Caco-2 (cell line): ENCODE measurements at regions not wholly inside any gene's neighbourhood (a gene's known extent, or its start where the extent isn't known, plus 50 kb on each side); places are given as distances from the start of the nearest gene placed in this dataset.
A peak's percentile ranks its signal among the peaks of the same experiment; 100 is the strongest.

ENCODE experiments used
- BruUV-seq: library from RNA; stranded (reverse); fragments of 400-500 nt; replicated peaks from 2 replicates; lab custom pipeline; 2021; lab: Mats Ljungman, UMichigan
- CTCF ChIA-PET: fragments of 300-600 bp; sonication (Branson Sonifier 250); formaldehyde crosslinking; loops from one replicate; lab custom pipeline; 2022; ENCODE audit warnings: antibody characterized with exemption; lab: Charles Lee
- POLR2A ChIA-PET: fragments of 300-600 bp; sonication (Branson Sonifier 250); formaldehyde crosslinking; loops from one replicate; lab custom pipeline; 2022; ENCODE audit warnings: antibody characterized with exemption; lab: Charles Lee
- DNase-seq, 2 experiments: peaks; one replicate each; pipeline versions ENCODE4 v3.0.0 to v3.0.0-alpha.2; 2020 to 2022
- H3K27me3 ChIP-seq: replicated peaks from 2 replicates; pipeline ENCODE4 v1.6.0; 2011; ENCODE audit warnings: low read length; ENCODE audit not compliant: control insufficient read depth, insufficient read depth
- H3K36me3 ChIP-seq: 2 replicates; pipeline ENCODE4 v1.5.1; 2011; ENCODE audit warnings: low read length; ENCODE audit not compliant: control insufficient read depth, insufficient read depth
- H3K4me1 ChIP-seq: fragments of 250-450 bp; sonication (Bioruptor Pico); 2 replicates; pipeline ENCODE4 v1.5.1; 2020; ENCODE audit warnings: mild to moderate bottlenecking
- H3K4me3 ChIP-seq: 2 replicates; pipeline ENCODE4 v1.5.1; 2011; ENCODE audit warnings: low read depth, mild to moderate bottlenecking, control low read depth, low read length
- H3K9me3 ChIP-seq: fragments of 250-450 bp; sonication (Bioruptor Pico); 2 replicates; pipeline ENCODE4 v1.5.1; 2020; ENCODE audit warnings: mild to moderate bottlenecking, moderate library complexity
- H3K27ac Mint-ChIP-seq: one replicate; pipeline ENCODE4 v1.8.0; 2022; ENCODE audit warnings: mixed read lengths; ENCODE audit not compliant: unreplicated experiment
- H3K27me3 Mint-ChIP-seq: one replicate; pipeline ENCODE4 v1.8.0; 2022; ENCODE audit warnings: mixed read lengths; ENCODE audit not compliant: insufficient read depth, unreplicated experiment
- H3K36me3 Mint-ChIP-seq: one replicate; pipeline ENCODE4 v1.8.0; 2022; ENCODE audit warnings: mild to moderate bottlenecking, mixed read lengths; ENCODE audit not compliant: insufficient read depth, unreplicated experiment
- H3K4me1 Mint-ChIP-seq: one replicate; pipeline ENCODE4 v1.8.0; 2022; ENCODE audit warnings: low read depth, mixed read lengths; ENCODE audit not compliant: unreplicated experiment
- H3K4me3 Mint-ChIP-seq: one replicate; pipeline ENCODE4 v1.8.0; 2022; ENCODE audit warnings: mild to moderate bottlenecking, moderate library complexity, mixed read lengths; ENCODE audit not compliant: unreplicated experiment
- H3K9me3 Mint-ChIP-seq: one replicate; pipeline ENCODE4 v1.8.0; 2022; ENCODE audit warnings: mixed read lengths; ENCODE audit not compliant: unreplicated experiment
- CTCF ChIP-seq, 2 experiments: fragments of 200-600 bp in 1 of 2; IDR thresholded peaks; 1 replicate in 1 of 2; 2 replicates in 1 of 2; pipeline versions ENCODE4 v1.5.1 to v1.8.0; 2011 to 2022; ENCODE audit warnings: antibody characterized with exemption in 1 of 2, control low read depth in 1 of 2, inconsistent platforms in 1 of 2, low read depth in 1 of 2, low read length in 1 of 2, mild to moderate bottlenecking in 1 of 2, moderate library complexity in 1 of 2; ENCODE audit not compliant: insufficient read depth in 1 of 2, severe bottlenecking in 1 of 2, unreplicated experiment in 1 of 2
- intact Hi-C: fragments of 100-400 bp; cut with micrococcal nuclease; formaldehyde crosslinking; loops from one replicate; pipeline ENCODE4 v1.10.0; 2022; ENCODE audit not compliant: unreplicated experiment

GRCh38 chr2:6352906-6353515, 512.7 kb downstream of the CMPK2 start:
- POLR2A ChIA-PET = no interaction called here
- DNase-seq = peak; percentile 56 to 69
- Mint-ChIP-seq H3K4me3 (no peak overlapping the region), H3K36me3 (no peaks in the 10 kb centered on the region), H3K27me3 (no peaks in the 10 kb centered on the region), H3K4me1 (no peaks in the 10 kb centered on the region), H3K27ac (no peak overlapping the region), H3K9me3 (no peaks in the 10 kb centered on the region)
- CTCF ChIA-PET = no interaction called here
- intact Hi-C loops = loop anchor here (1.0 kb wide), 2 partner anchors 173 to 420 kb away; no protein-coding TSS in a partner anchor
- Histone ChIP-seq H3K4me3 (no peak overlapping the region), H3K9me3 (no peaks in the 10 kb centered on the region), H3K4me1 (no peaks in the 10 kb centered on the region), H3K36me3 (no peaks in the 10 kb centered on the region), H3K27me3 (no peaks in the 10 kb centered on the region)
- TF ChIP-seq CTCF (IDR thresholded peaks at IDR 0.05; ENCODE audit: insufficient read depth in 1 of 2, low read depth in 1 of 2, low read length in 1 of 2, severe bottlenecking in 1 of 2, unreplicated experiment in 1 of 2) = peak; percentile 53 to 69
- BruUV-seq = no TSS peak

GRCh38 chr2:6353669-6354068, 512.0 kb downstream of the CMPK2 start:
- no peak overlapping the region for H3K27ac Mint-ChIP-seq
- H3K4me3 ChIP-seq = no peak overlapping the region
- no peaks in the 10 kb centered on the region for H3K36me3 Mint-ChIP-seq
- H3K27me3 Mint-ChIP-seq = no peaks in the 10 kb centered on the region
- no peak for DNase-seq
- intact Hi-C loops = loop anchor here (1.0 kb wide), 2 partner anchors 173 to 420 kb away; no protein-coding TSS in a partner anchor
- no peak for TF ChIP-seq CTCF (IDR thresholded peaks at IDR 0.05; ENCODE audit: insufficient read depth in 1 of 2, low read depth in 1 of 2, low read length in 1 of 2, severe bottlenecking in 1 of 2, unreplicated experiment in 1 of 2)
- no peak overlapping the region for H3K4me3 Mint-ChIP-seq
- BruUV-seq = no TSS peak
- CTCF ChIA-PET = no interaction called here
- H3K4me1 ChIP-seq = no peaks in the 10 kb centered on the region
- H3K27me3 ChIP-seq = no peaks in the 10 kb centered on the region
- POLR2A ChIA-PET = no interaction called here
- no peaks in the 10 kb centered on the region for H3K36me3 ChIP-seq
- H3K9me3 ChIP-seq = no peaks in the 10 kb centered on the region
- no peaks in the 10 kb centered on the region for H3K9me3 Mint-ChIP-seq
- H3K4me1 Mint-ChIP-seq = no peaks in the 10 kb centered on the region

- DNase-seq = no peak
- intact Hi-C loops = no loop called here
- TF ChIP-seq CTCF (IDR thresholded peaks at IDR 0.05; ENCODE audit: insufficient read depth in 1 of 2, low read depth in 1 of 2, low read length in 1 of 2, severe bottlenecking in 1 of 2, unreplicated experiment in 1 of 2) = no peak
- POLR2A ChIA-PET = no interaction called here
- no peak overlapping the region for H3K4me3 ChIP-seq
- H3K36me3 Mint-ChIP-seq = no peaks in the 10 kb centered on the region
- H3K9me3 Mint-ChIP-seq = no peaks in the 10 kb centered on the region
- no peaks in the 10 kb centered on the region for H3K27me3 ChIP-seq
- CTCF ChIA-PET = no interaction called here
- H3K4me1 Mint-ChIP-seq = no peaks in the 10 kb centered on the region
- no peaks in the 10 kb centered on the region for H3K36me3 ChIP-seq
- H3K27ac Mint-ChIP-seq = no peak overlapping the region
- no peak overlapping the region for H3K4me3 Mint-ChIP-seq
- no peaks in the 10 kb centered on the region for H3K4me1 ChIP-seq
- no peaks in the 10 kb centered on the region for H3K27me3 Mint-ChIP-seq
- BruUV-seq = no TSS peak
- H3K9me3 ChIP-seq = no peaks in the 10 kb centered on the region
Measured at GRCh38 chr2:6354546-6354945, 511.2 kb downstream of the CMPK2 start.
